Bronchial epithelial cell (primary cell): ENCODE measurements at regions not wholly inside any gene's neighbourhood (a gene's known extent, or its start where the extent isn't known, plus 50 kb on each side); places are given as distances from the start of the nearest gene placed in this dataset.
A peak's percentile ranks its signal among the peaks of the same experiment; 100 is the strongest.
"Not testable (repeated sequence)": the region's sequence is repeated elsewhere in the genome, so short reads cannot be mapped to it uniquely, and the experiment has no call there.

Source experiments
- DNase-seq: peaks from one replicate; pipeline ENCODE4 v3.0.0-alpha.2; 2010; ENCODE audit warnings: low read depth
- FAIRE-seq: peaks from 2 replicates; lab custom pipeline; 2011; peaks lifted over from hg19 to GRCh38; lab: Jason Lieb, UNC
- H3K27me3 ChIP-seq: 2 replicates; pipeline ENCODE4 v1.5.1; 2011; ENCODE audit warnings: low read length; ENCODE audit not compliant: control insufficient read depth, insufficient read depth
- H3K36me3 ChIP-seq: 2 replicates; pipeline ENCODE4 v1.5.1; 2011; ENCODE audit warnings: low read length; ENCODE audit not compliant: control insufficient read depth, insufficient read depth
- H3K4me3 ChIP-seq: 2 replicates; pipeline ENCODE4 v1.5.1; 2011; ENCODE audit warnings: mild to moderate bottlenecking, low read depth, low read length, control low read depth
- TF ChIP-seq, protein P1 (sequence below): IDR thresholded peaks from 2 replicates; pipeline ENCODE4 v1.5.1; 2011; ENCODE audit warnings: mild to moderate bottlenecking, moderate library complexity, low read length, control low read depth, inconsistent platforms; ENCODE audit not compliant: insufficient read depth, severe bottlenecking

DNA sequence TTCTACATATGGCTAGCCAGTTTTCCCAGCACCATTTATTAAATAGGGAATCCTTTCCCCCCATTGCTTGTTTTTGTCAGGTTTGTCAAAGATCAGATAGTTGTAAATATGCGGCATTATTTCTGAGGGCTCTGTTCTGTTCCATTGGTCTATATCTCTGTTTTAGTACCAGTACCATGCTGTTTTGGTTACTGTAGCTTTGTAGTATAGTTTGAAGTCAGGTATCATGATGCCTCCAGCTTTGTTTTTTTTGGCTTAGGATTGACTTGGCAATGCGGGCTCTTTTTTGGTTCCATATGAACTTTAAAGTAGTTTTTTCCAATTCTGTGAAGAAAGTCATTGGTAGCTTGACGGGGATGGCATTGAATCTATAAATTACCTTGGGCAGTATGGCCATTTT, 60.0 kb upstream of the GPC3 start:
- not testable (repeated sequence) for DNase-seq

DNA sequence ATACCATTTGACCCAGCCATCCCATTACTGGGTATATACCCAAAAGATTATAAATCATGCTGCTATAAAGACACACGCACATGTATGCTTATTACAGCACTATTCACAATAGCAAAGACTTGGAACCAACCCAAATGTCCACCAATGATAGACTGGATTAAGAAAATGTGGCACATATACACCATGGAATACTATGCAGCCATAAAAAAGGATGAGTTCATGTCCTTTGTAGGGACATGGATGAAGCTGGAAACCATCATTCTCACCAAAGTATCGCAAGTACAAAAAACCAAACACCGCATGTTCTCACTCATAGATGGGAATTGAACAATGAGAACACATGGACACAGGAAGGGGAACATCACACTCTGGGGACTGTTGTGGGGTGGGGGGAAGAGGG, 81.7 kb upstream of the GPC3 start:
- H3K27me3 ChIP-seq, H3K4me3 ChIP-seq, H3K36me3 ChIP-seq, DNase-seq, FAIRE-seq: not testable (repeated sequence)

More for the DNA sequence above, 60.0 kb upstream of the GPC3 start:
- not testable (repeated sequence) for H3K4me3 ChIP-seq, H3K36me3 ChIP-seq, H3K27me3 ChIP-seq, FAIRE-seq

DNA sequence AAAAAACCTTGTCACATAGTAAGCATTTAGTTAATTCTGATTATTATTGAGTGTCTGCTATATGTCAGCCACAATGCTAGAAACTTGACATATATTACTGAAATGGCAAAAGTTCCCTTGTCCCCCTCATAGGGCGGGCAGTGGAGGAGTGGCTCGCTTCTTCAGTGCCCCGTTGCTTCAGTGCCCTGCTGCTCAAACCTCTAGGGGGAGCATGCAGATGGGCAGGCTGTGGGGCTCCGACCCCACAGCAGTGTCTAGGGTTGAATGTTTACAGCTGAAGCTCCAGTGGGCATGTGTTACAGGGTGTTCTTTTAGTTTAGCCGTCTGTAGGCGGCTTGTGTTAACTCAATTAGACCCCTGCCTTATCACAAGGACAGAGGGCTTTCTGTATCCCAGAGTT, 86.5 kb upstream of the GPC3 start:
- H3K4me3 ChIP-seq, H3K36me3 ChIP-seq, H3K27me3 ChIP-seq, FAIRE-seq, DNase-seq: not testable (repeated sequence)

DNA sequence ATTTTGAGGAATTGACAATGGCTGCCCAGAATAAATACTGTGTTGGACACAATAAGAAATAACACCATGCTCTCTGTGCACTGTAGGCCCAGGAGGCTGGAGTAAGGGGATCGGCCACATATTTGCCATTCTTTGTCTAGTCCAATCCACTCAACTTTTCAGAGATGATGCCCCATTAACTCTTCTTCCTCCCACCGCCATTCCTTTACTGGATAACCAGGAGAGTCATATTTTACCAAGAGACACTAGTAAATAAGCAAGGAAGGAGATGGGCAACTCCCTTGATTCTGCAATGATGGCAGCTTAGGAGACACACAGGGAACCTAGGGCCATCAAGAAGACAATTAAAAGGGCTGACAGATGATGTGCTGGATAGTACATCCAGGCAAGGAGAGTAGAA, 87.9 kb upstream of the GPC3 start:
- no peaks in the 10 kb centered on the region for H3K27me3 ChIP-seq
- FAIRE-seq: no peak
- DNase-seq: no peak
- H3K36me3 ChIP-seq: no peaks in the 10 kb centered on the region
- TF ChIP-seq, protein P1, sequence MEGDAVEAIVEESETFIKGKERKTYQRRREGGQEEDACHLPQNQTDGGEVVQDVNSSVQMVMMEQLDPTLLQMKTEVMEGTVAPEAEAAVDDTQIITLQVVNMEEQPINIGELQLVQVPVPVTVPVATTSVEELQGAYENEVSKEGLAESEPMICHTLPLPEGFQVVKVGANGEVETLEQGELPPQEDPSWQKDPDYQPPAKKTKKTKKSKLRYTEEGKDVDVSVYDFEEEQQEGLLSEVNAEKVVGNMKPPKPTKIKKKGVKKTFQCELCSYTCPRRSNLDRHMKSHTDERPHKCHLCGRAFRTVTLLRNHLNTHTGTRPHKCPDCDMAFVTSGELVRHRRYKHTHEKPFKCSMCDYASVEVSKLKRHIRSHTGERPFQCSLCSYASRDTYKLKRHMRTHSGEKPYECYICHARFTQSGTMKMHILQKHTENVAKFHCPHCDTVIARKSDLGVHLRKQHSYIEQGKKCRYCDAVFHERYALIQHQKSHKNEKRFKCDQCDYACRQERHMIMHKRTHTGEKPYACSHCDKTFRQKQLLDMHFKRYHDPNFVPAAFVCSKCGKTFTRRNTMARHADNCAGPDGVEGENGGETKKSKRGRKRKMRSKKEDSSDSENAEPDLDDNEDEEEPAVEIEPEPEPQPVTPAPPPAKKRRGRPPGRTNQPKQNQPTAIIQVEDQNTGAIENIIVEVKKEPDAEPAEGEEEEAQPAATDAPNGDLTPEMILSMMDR: no peak
- no peak overlapping the region for H3K4me3 ChIP-seq

DNA sequence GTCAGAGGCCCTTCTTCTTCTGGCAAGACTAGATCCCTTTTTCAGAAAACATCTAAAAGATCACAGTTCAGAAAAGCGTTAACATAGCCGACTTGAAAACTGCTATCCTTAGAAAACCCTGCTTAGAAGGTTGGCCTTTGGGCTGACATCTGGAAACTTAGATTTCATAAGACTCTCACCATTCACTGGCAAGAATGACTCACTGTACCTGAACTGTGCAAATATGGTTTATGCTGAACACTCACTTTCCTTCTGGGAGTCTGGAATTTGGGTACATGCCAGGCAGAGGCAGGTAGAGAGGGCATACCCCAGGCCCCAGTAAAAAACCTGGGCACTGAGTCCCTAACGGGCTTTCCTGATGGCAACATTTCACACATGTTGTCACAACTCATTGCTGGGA, 88.8 kb upstream of the GPC3 start:
- DNase-seq (peak; percentile 72), FAIRE-seq (peak; percentile 72)
- TF ChIP-seq, protein P1: no peak
- Histone ChIP-seq H3K27me3 (no peaks in the 10 kb centered on the region), H3K4me3 (no peak overlapping the region), H3K36me3 (no peaks in the 10 kb centered on the region)

- Histone ChIP-seq H3K27me3 (no peaks in the 10 kb centered on the region), H3K36me3 (no peaks in the 10 kb centered on the region), H3K4me3 (no peak overlapping the region)
- TF ChIP-seq, protein P1: no peak
- no peak for DNase-seq
- peak; percentile 99 for FAIRE-seq
These were observed 90.7 kb upstream of the GPC3 start for GRCh38 chrX:134075894-134076718.

GRCh38 chrX:134095366-134095765, 110.0 kb upstream of the GPC3 start:
- TF ChIP-seq, protein P1: no peak
- H3K27me3 ChIP-seq: no peaks in the 10 kb centered on the region
- FAIRE-seq (no peak), DNase-seq (no peak)
- H3K4me3 ChIP-seq: no peak overlapping the region
- H3K36me3 ChIP-seq: no peaks in the 10 kb centered on the region
